ENCODE measurements at regions not wholly inside any gene's neighbourhood (a gene's known extent, or its start where the extent isn't known, plus 50 kb on each side); places are given as distances from the start of the nearest gene placed in this dataset.

DNA sequence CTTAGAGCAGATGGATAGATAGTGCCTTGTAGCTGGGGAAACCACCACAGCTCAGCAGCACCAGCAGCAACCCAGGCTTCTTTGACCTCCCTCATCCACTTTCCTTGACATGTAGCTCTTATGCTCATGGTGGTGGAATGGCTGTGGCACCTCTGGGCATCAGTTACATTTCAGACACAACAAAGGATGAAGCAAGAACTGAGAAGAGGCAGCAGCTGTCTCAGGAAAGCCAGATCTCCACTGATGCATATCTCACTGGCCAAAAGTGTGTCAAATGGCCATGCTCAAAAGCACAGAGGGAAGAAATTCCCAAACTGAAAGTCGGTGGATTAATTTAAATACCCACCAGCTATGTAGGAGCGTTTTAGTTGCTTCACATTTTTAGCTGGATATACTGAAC is 671.4 kb upstream of the SALL1 start:
- intact Hi-C loops (cut with DNase I) = no loop called here
- H3K36me3 ChIP-seq (replicated peaks in 1 of 2; ENCODE audit: insufficient read depth in 1 of 2, low read depth in 2 of 2) = no peaks in the 10 kb centered on the region
- no peaks in the 10 kb centered on the region for H3K9me3 ChIP-seq
- H3K27ac ChIP-seq = no peak overlapping the region
- no peak for TF ChIP-seq POLR2A (IDR thresholded peaks at IDR 0.05)
- TF ChIP-seq, protein P1, sequence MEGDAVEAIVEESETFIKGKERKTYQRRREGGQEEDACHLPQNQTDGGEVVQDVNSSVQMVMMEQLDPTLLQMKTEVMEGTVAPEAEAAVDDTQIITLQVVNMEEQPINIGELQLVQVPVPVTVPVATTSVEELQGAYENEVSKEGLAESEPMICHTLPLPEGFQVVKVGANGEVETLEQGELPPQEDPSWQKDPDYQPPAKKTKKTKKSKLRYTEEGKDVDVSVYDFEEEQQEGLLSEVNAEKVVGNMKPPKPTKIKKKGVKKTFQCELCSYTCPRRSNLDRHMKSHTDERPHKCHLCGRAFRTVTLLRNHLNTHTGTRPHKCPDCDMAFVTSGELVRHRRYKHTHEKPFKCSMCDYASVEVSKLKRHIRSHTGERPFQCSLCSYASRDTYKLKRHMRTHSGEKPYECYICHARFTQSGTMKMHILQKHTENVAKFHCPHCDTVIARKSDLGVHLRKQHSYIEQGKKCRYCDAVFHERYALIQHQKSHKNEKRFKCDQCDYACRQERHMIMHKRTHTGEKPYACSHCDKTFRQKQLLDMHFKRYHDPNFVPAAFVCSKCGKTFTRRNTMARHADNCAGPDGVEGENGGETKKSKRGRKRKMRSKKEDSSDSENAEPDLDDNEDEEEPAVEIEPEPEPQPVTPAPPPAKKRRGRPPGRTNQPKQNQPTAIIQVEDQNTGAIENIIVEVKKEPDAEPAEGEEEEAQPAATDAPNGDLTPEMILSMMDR (IDR thresholded peaks at IDR 0.05) = no peak
- no peak for DNase-seq
- no peak for ATAC-seq
- no peak overlapping the region for H3K4me3 ChIP-seq
- WGBS, 2 donors = 46 to 53% methylated on average over 2 of the region's 2 CpGs
- no peaks in the 10 kb centered on the region for H3K4me1 ChIP-seq
- H3K27me3 ChIP-seq = no peaks in the 10 kb centered on the region

DNA sequence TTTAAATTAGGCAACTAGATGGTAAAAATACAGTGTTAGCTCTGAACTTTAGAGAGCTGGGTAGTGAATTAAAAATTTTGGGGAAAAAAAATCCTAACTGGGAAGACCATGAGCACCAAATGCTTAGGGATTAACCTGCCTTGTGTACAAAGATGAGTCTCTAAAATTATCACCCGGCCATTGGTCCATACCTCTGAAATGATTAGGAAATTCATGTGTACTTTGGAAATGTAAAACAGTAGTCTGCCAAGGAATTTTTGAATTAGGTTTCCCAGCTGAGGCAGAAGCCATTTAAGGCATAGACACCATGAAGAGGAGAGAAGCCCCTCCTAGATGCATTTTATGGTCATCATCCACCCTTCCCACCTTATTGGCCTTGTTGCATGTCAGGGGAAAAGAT is 670.5 kb upstream of the SALL1 start:
- no peak for DNase-seq
- Histone ChIP-seq H3K9me3 (no peaks in the 10 kb centered on the region), H3K4me3 (no peak overlapping the region), H3K27ac (no peak overlapping the region), H3K36me3 (replicated peaks in 1 of 2; ENCODE audit: insufficient read depth in 1 of 2, low read depth in 2 of 2) (no peaks in the 10 kb centered on the region), H3K27me3 (no peaks in the 10 kb centered on the region), H3K4me1 (no peaks in the 10 kb centered on the region)
- 56 to 57% methylated on average over 1 of the region's 1 CpG for WGBS, 2 donors
- TF ChIP-seq, protein P1 (IDR thresholded peaks at IDR 0.05) = no peak
- no peak for TF ChIP-seq POLR2A (IDR thresholded peaks at IDR 0.05)
- intact Hi-C loops (cut with DNase I) = no loop called here
- no peak for ATAC-seq

DNA sequence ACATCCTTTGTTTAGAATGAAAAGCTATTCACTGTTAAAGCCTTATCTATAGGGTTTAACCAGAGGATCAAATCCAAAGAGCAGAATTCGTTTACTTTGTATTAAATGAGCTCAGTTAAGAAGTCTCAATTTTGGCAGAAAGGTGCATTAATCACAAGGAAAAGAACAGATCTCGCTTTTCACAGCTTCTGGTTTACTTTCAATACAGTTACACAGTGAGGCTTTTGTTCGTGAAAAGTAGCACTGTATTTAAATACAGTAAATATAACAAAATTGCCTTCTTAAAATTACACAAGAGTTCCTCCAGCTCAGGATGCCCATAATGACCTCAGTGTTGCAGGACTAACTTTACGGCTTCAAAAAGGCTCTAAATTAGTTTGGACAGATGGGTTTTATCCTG is 669.1 kb upstream of the SALL1 start:
- no peak overlapping the region for H3K27ac ChIP-seq
- H3K4me3 ChIP-seq = no peak overlapping the region
- DNase-seq (no peak), ATAC-seq (no peak)
- H3K9me3 ChIP-seq = no peaks in the 10 kb centered on the region
- no peaks in the 10 kb centered on the region for H3K36me3 ChIP-seq (replicated peaks in 1 of 2; ENCODE audit: insufficient read depth in 1 of 2, low read depth in 2 of 2)
- no peak for TF ChIP-seq POLR2A (IDR thresholded peaks at IDR 0.05)
- no peaks in the 10 kb centered on the region for H3K27me3 ChIP-seq
- 31 to 46% methylated on average over 4 of the region's 4 CpGs for WGBS, 2 donors
- H3K4me1 ChIP-seq = no peaks in the 10 kb centered on the region
- intact Hi-C loops (cut with DNase I) = no loop called here

DNA sequence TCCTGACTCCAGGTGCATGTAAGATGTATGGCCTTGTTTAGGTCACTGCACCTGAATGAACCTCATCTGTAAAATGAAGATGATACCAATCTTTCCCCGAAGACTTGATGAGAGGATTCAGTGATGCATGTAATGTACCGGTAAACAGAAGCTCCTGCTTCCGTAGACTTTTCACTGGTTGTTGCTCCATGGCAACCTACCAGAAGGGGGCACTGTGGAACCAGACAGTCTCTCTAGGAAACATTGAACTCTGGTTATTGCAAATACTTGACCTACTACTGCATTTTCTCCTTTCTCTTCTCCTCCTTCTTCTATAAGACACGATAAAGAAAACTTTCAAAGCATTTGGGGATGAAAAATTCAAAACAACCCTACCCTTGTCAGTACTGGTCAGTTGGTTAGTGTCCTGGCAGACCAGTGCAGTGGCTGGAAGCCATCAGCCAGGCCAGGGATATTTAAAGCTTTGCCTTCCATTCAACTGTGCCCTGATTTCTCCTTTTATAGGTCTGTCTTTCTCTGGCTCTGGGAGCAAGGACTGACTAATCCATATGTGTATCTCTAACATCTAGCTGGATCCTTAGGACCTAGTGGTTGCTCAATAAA is 667.4 kb upstream of the SALL1 start:
- WGBS, 2 donors = 25 to 29% methylated on average over 4 of the region's 4 CpGs
- DNase-seq (peak; percentile 58 to 82 (median 68)), ATAC-seq (peak; percentile 56)
- intact Hi-C loops (cut with DNase I) = loop anchor here (10.0 kb wide), 1 partner anchor 156 kb away; no protein-coding TSS in a partner anchor
- no peaks in the 10 kb centered on the region for H3K9me3 ChIP-seq
- no peak overlapping the region for H3K4me3 ChIP-seq
- H3K36me3 ChIP-seq (replicated peaks in 1 of 2; ENCODE audit: insufficient read depth in 1 of 2, low read depth in 2 of 2) = no peaks in the 10 kb centered on the region
- TF ChIP-seq, protein P1 (IDR thresholded peaks at IDR 0.05) = peak; percentile 59 to 75 (median 71)
- TF ChIP-seq POLR2A (IDR thresholded peaks at IDR 0.05) = no peak
- no peaks in the 10 kb centered on the region for H3K27me3 ChIP-seq
- H3K27ac ChIP-seq = no peak overlapping the region
- no peaks in the 10 kb centered on the region for H3K4me1 ChIP-seq

DNA sequence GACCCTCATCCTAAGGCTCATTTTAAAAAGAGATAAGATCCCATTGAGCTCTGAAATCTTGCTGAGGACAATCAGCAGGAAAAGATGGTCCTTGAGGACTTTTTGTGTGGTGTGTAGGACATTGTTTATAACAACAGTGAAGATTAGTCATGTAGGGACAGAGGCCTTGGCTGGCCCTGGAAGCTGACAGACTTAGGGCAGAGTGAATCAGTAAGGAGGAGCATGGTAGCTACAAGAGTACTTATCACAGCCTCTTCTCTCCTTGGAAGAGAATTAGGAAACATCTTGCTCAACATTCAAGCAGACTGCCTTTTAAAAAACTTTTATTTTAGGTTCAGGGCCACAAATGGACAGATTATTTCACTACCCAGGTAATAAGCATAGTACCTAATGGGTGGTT is 665.9 kb upstream of the SALL1 start:
- ATAC-seq = no peak
- no peak overlapping the region for H3K4me3 ChIP-seq
- no peak for DNase-seq
- intact Hi-C loops (cut with DNase I) = loop anchor here (10.0 kb wide), 1 partner anchor 158 kb away; no protein-coding TSS in a partner anchor
- H3K9me3 ChIP-seq = no peaks in the 10 kb centered on the region
- H3K27ac ChIP-seq = no peak overlapping the region
- no peaks in the 10 kb centered on the region for H3K27me3 ChIP-seq
- TF ChIP-seq, protein P1 (IDR thresholded peaks at IDR 0.05) = no peak
- TF ChIP-seq POLR2A (IDR thresholded peaks at IDR 0.05) = no peak
- H3K36me3 ChIP-seq (replicated peaks in 1 of 2; ENCODE audit: insufficient read depth in 1 of 2, low read depth in 2 of 2) = no peaks in the 10 kb centered on the region
- no peaks in the 10 kb centered on the region for H3K4me1 ChIP-seq
